BJ (cell line): ENCODE measurements at regions not wholly inside any gene's neighbourhood (a gene's known extent, or its start where the extent isn't known, plus 50 kb on each side); places are given as distances from the start of the nearest gene placed in this dataset.

Experiments
- CTCF ChIA-PET: fragments of 350-600 bp; formaldehyde crosslinking; extraction: SDS; loops from one replicate; lab custom pipeline; 2021; ENCODE audit warnings: antibody characterized with exemption, inconsistent platforms; lab: Yijun Ruan, JAX
- POLR2A ChIA-PET: fragments of 300-600 bp; sonication (Branson Sonifier 250); formaldehyde crosslinking; extraction: SDS; loops from one replicate; lab custom pipeline; 2021; ENCODE audit warnings: antibody characterized with exemption; lab: Charles Lee
- DNase-seq: peaks from one replicate; pipeline ENCODE4 v3.0.0-alpha.2; 2011; ENCODE audit warnings: low read depth
- H3K27me3 ChIP-seq: 2 replicates; pipeline ENCODE4 v1.6.0; 2011; ENCODE audit warnings: low read length; ENCODE audit not compliant: control insufficient read depth, insufficient read depth
- H3K36me3 ChIP-seq: 2 replicates; pipeline ENCODE4 v1.5.1; 2011; ENCODE audit warnings: low read length; ENCODE audit not compliant: control insufficient read depth, insufficient read depth
- H3K4me3 ChIP-seq: 2 replicates; pipeline ENCODE4 v1.5.1; 2011; ENCODE audit warnings: low read depth, mild to moderate bottlenecking, control low read depth, low read length
- CTCF ChIP-seq: IDR thresholded peaks from 2 replicates; pipeline ENCODE4 v1.5.1; 2011; ENCODE audit warnings: low read depth, mild to moderate bottlenecking, control low read depth, inconsistent platforms, low read length, moderate library complexity; ENCODE audit not compliant: insufficient read depth

GRCh38 chr1:53406551-53407235 is 52.5 kb upstream of the DMRTB1 start:
- no peak for TF ChIP-seq CTCF
- DNase-seq = no peak
- peaks cover 12% of the 10 kb centered on the region for H3K27me3 ChIP-seq
- POLR2A ChIA-PET = no interaction called here
- H3K4me3 ChIP-seq = no peak overlapping the region
- CTCF ChIA-PET = interaction anchor here (1.8 to 5.4 kb wide), 2 partner anchors 14 to 128 kb away, joined by 7 to 36 read pairs; no protein-coding TSS in a partner anchor
- H3K36me3 ChIP-seq = no peaks in the 10 kb centered on the region

GRCh38 chr1:53408013-53408754 is 51.0 kb upstream of the DMRTB1 start:
- DNase-seq = no peak
- Histone ChIP-seq H3K36me3 (no peaks in the 10 kb centered on the region), H3K4me3 (no peak overlapping the region), H3K27me3 (peaks cover 12% of the 10 kb centered on the region)
- ChIA-PET CTCF (interaction anchor here (0.6 to 2.9 kb wide), 5 partner anchors 10 to 130 kb away, joined by 3 to 14 read pairs (median 4); no protein-coding TSS in a partner anchor), POLR2A (no interaction called here)
- no peak for TF ChIP-seq CTCF

- H3K36me3 ChIP-seq = no peaks in the 10 kb centered on the region
- CTCF ChIA-PET = interaction anchor here (0.6 to 2.9 kb wide), 5 partner anchors 10 to 131 kb away, joined by 3 to 14 read pairs (median 4); no protein-coding TSS in a partner anchor
- POLR2A ChIA-PET = no interaction called here
- peaks cover 9% of the 10 kb centered on the region for H3K27me3 ChIP-seq
- no peak for TF ChIP-seq CTCF
- DNase-seq = no peak
- H3K4me3 ChIP-seq = no peak overlapping the region
Observed at GRCh38 chr1:53408755-53409129, 50.5 kb upstream of the DMRTB1 start.

- POLR2A ChIA-PET = no interaction called here
- H3K4me3 ChIP-seq = no peak overlapping the region
- CTCF ChIA-PET = interaction anchor here (0.9 to 2.9 kb wide), 4 partner anchors 11 to 131 kb away, joined by 4 to 14 read pairs (median 8); no protein-coding TSS in a partner anchor
- DNase-seq = no peak
- TF ChIP-seq CTCF = no peak
- H3K36me3 ChIP-seq = no peaks in the 10 kb centered on the region
- H3K27me3 ChIP-seq = peaks cover 9% of the 10 kb centered on the region
Observed at GRCh38 chr1:53409233-53409632, 50.0 kb upstream of the DMRTB1 start.
